Nephron progenitor cell (in vitro differentiated cells): ENCODE measurements at regions not wholly inside any gene's neighbourhood (a gene's known extent, or its start where the extent isn't known, plus 50 kb on each side); places are given as distances from the start of the nearest gene placed in this dataset.

Experiments
- DNase-seq: peaks from one replicate; pipeline ENCODE4 v3.0.0; 2021
- H3K27ac Mint-ChIP-seq: 2 replicates; pipeline ENCODE4 v1.8.0; 2021; ENCODE audit warnings: mild to moderate bottlenecking, moderate library complexity, mixed read lengths
- H3K27me3 Mint-ChIP-seq: 2 replicates; pipeline ENCODE4 v1.8.0; 2021; ENCODE audit warnings: mild to moderate bottlenecking, low read depth, mixed read lengths; ENCODE audit not compliant: poor library complexity
- H3K36me3 Mint-ChIP-seq: 2 replicates; pipeline ENCODE4 v1.8.0; 2021; ENCODE audit warnings: low read depth, mixed read lengths
- H3K4me1 Mint-ChIP-seq: 2 replicates; pipeline ENCODE4 v1.8.0; 2021; ENCODE audit warnings: mixed read lengths
- H3K4me3 Mint-ChIP-seq: 2 replicates; pipeline ENCODE4 v1.8.0; 2021; ENCODE audit warnings: mild to moderate bottlenecking, moderate library complexity, mixed read lengths
- H3K9me3 Mint-ChIP-seq: 2 replicates; pipeline ENCODE4 v1.8.0; 2021; ENCODE audit warnings: mild to moderate bottlenecking, moderate library complexity, mixed read lengths
- CTCF ChIP-seq: fragments of 200-600 bp; sonication (generic); IDR thresholded peaks from 2 replicates; pipeline ENCODE4 v1.5.0; 2021; ENCODE audit warnings: antibody characterized with exemption

- Mint-ChIP-seq H3K27me3 (peaks cover 2% of the 10 kb centered on the region), H3K4me1 (no peaks in the 10 kb centered on the region), H3K27ac (no peak overlapping the region), H3K36me3 (no peaks in the 10 kb centered on the region), H3K4me3 (no peak overlapping the region), H3K9me3 (no peaks in the 10 kb centered on the region)
- no peak for TF ChIP-seq CTCF
- DNase-seq = no peak
These were observed 476.7 kb downstream of the RFC3 start for GRCh38 chr13:34294483-34295129.

DNA sequence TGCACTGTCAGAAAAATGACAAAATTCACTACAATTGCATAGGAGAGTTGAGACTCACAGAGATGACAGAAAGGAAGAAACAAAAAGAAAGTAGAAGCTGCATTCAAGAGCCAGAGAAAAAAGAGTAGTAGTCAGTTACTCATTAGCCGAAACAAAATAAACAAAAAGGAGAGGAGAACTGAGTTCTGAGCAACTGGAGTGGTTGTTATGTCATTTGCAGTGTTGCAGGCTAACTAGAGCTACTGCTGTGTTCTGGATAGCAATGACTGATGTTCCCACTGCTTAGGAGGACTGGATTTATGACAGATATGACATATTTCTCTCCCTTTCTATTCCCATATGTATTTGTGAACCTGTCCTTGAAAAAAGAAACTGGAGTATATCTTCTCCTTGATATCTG lies 482.6 kb downstream of the RFC3 start:
- peaks cover 4% of the 10 kb centered on the region for H3K27me3 Mint-ChIP-seq

DNA sequence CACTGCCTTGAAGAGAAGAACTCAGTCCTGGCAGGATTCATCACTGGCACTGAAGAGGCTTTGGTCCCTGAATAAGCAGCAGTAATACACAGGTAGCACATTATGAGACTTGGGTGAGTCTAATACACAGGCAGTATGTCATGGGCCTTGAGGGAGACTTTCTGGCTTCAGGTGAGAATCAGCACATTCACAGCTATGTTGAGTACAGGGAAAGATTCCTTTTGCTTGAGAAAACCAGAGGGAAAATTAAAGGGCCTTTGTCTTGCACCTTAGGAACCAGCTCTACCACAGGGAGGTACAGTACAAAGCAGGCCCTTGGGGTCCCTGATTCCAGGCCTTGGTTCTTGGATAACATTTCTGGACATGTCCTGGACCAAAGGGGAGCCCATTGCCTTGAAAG lies 484.6 kb downstream of the RFC3 start:
- no peak for TF ChIP-seq CTCF
- Mint-ChIP-seq H3K9me3 (peaks cover 12% of the 10 kb centered on the region), H3K4me3 (no peak overlapping the region)

More for the DNA sequence above, 482.6 kb downstream of the RFC3 start:
- Mint-ChIP-seq H3K4me1 (peaks cover 5% of the 10 kb centered on the region), H3K36me3 (no peaks in the 10 kb centered on the region), H3K4me3 (no peak overlapping the region), H3K27ac (no peak overlapping the region), H3K9me3 (peaks cover 12% of the 10 kb centered on the region)
- DNase-seq = no peak
- TF ChIP-seq CTCF = no peak

GRCh38 chr13:34303346-34303745 lies 485.4 kb downstream of the RFC3 start:
- H3K27ac Mint-ChIP-seq = no peak overlapping the region
- TF ChIP-seq CTCF = no peak
- no peak overlapping the region for H3K4me3 Mint-ChIP-seq
- H3K27me3 Mint-ChIP-seq = peaks cover 7% of the 10 kb centered on the region
- no peak for DNase-seq
- no peaks in the 10 kb centered on the region for H3K36me3 Mint-ChIP-seq
- H3K4me1 Mint-ChIP-seq = peaks cover 5% of the 10 kb centered on the region
- peaks cover 12% of the 10 kb centered on the region for H3K9me3 Mint-ChIP-seq

More for the DNA sequence above, 484.6 kb downstream of the RFC3 start:
- Mint-ChIP-seq H3K27ac (no peak overlapping the region), H3K36me3 (no peaks in the 10 kb centered on the region), H3K4me1 (peaks cover 5% of the 10 kb centered on the region), H3K27me3 (peaks cover 7% of the 10 kb centered on the region)
- DNase-seq = no peak

- Mint-ChIP-seq H3K36me3 (no peaks in the 10 kb centered on the region), H3K27ac (no peak overlapping the region), H3K27me3 (peaks cover 4% of the 10 kb centered on the region), H3K9me3 (peaks cover 12% of the 10 kb centered on the region), H3K4me1 (no peaks in the 10 kb centered on the region), H3K4me3 (no peak overlapping the region)
- no peak for DNase-seq
- no peak for TF ChIP-seq CTCF
These were observed 489.7 kb downstream of the RFC3 start for GRCh38 chr13:34307607-34308006.

DNA sequence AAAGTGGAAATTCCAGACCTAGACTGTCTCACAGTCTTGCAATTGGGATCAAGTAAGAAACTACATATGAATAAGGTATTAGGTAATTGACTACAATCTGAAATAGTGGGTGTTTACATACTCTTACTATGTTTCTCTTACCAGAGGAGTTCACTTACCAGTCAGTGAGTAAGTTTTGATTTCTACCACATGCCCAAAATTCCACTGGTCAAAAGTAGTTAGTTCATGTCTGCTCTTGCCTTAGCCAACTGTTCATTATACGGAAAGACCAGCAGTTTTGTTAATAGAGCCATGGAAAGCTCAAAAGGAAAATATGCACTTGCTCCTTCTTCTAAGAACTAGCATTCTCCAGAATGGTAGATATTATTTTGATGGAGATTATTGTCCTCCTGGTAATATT lies 490.8 kb downstream of the RFC3 start:
- Mint-ChIP-seq H3K4me1 (no peaks in the 10 kb centered on the region), H3K4me3 (no peak overlapping the region), H3K9me3 (peaks cover 9% of the 10 kb centered on the region), H3K27ac (no peak overlapping the region), H3K36me3 (no peaks in the 10 kb centered on the region), H3K27me3 (peaks cover 4% of the 10 kb centered on the region)
- DNase-seq = no peak
- TF ChIP-seq CTCF = no peak
